ENCODE measurements at regions not wholly inside any gene's neighbourhood (a gene's known extent, or its start where the extent isn't known, plus 50 kb on each side); places are given as distances from the start of the nearest gene placed in this dataset.
"Not testable (repeated sequence)": the region's sequence is repeated elsewhere in the genome, so short reads cannot be mapped to it uniquely, and the experiment has no call there.

GRCh38 chr3:25895443-25895842 lies 105.6 kb downstream of the OXSM start:
- DNase-seq (ENCODE audit: low read depth, low spot score), result no peak

GRCh38 chr3:25897019-25897418 lies 107.1 kb downstream of the OXSM start:
- no peak for DNase-seq (ENCODE audit: low read depth, low spot score)

GRCh38 chr3:25899352-25900101 lies 109.6 kb downstream of the OXSM start:
- no peak for DNase-seq (ENCODE audit: low read depth, low spot score)

GRCh38 chr3:25900161-25900560 lies 110.3 kb downstream of the OXSM start:
- DNase-seq (ENCODE audit: low read depth, low spot score), result no peak

- no peak for DNase-seq (ENCODE audit: low read depth, low spot score)
Observed at GRCh38 chr3:25901796-25902195, 111.9 kb downstream of the OXSM start.

- no peak for DNase-seq (ENCODE audit: low read depth, low spot score)
Observed at GRCh38 chr3:25902586-25902985, 112.7 kb downstream of the OXSM start.

- DNase-seq (ENCODE audit: low read depth, low spot score), result no peak
Observed at GRCh38 chr3:25903371-25904129, 113.7 kb downstream of the OXSM start.

- no peak for DNase-seq (ENCODE audit: low read depth, low spot score)
Observed at GRCh38 chr3:25904206-25904605, 114.3 kb downstream of the OXSM start.

- no peak for DNase-seq (ENCODE audit: low read depth, low spot score)
Observed at GRCh38 chr3:25906132-25906906, 116.4 kb downstream of the OXSM start.

GRCh38 chr3:25907081-25907480 lies 117.2 kb downstream of the OXSM start:
- DNase-seq (ENCODE audit: low read depth, low spot score), result no peak

- no peak for DNase-seq (ENCODE audit: low read depth, low spot score)
Observed at GRCh38 chr3:25910105-25910504, 120.2 kb downstream of the OXSM start.

GRCh38 chr3:25910997-25911396 lies 121.1 kb downstream of the OXSM start:
- DNase-seq (ENCODE audit: low read depth, low spot score), result peak; percentile 0

GRCh38 chr3:25911525-25912295 lies 121.8 kb downstream of the OXSM start:
- no peak for DNase-seq (ENCODE audit: low read depth, low spot score)

GRCh38 chr3:25913179-25913578 lies 123.3 kb downstream of the OXSM start:
- DNase-seq (ENCODE audit: low read depth, low spot score), result no peak

GRCh38 chr3:25915673-25916072 lies 125.8 kb downstream of the OXSM start:
- DNase-seq (ENCODE audit: low read depth, low spot score), result no peak

- no peak for DNase-seq (ENCODE audit: low read depth, low spot score)
Observed at GRCh38 chr3:25916321-25916720, 126.4 kb downstream of the OXSM start.

GRCh38 chr3:25931967-25932366 lies 142.1 kb downstream of the OXSM start:
- DNase-seq (ENCODE audit: low read depth, low spot score), result not testable (repeated sequence)

GRCh38 chr3:25938566-25939325 lies 148.9 kb downstream of the OXSM start:
- DNase-seq (ENCODE audit: low read depth, low spot score), result no peak

- DNase-seq (ENCODE audit: low read depth, low spot score), result no peak
Observed at GRCh38 chr3:25940935-25941334, 151.0 kb downstream of the OXSM start.

- DNase-seq (ENCODE audit: low read depth, low spot score), result no peak
Observed at GRCh38 chr3:25944329-25944728, 154.4 kb downstream of the OXSM start.

GRCh38 chr3:25945366-25945765 lies 155.5 kb downstream of the OXSM start:
- DNase-seq (ENCODE audit: low read depth, low spot score), result no peak
